HG02938 (cell line): ENCODE measurements at regions not wholly inside any gene's neighbourhood (a gene's known extent, or its start where the extent isn't known, plus 50 kb on each side); places are given as distances from the start of the nearest gene placed in this dataset.
"Not testable (repeated sequence)": the region's sequence is repeated elsewhere in the genome, so short reads cannot be mapped to it uniquely, and the experiment has no call there.

Experiments
- ATAC-seq: cut with Tn5 transposase; IDR thresholded peaks from one replicate; pipeline ENCODE4 v1.9.1; 2021; ENCODE audit warnings: mild to moderate bottlenecking, moderate library complexity; ENCODE audit not compliant: unreplicated experiment

- no peak for ATAC-seq
Measured at GRCh38 chr7:8809320-8809719, 375.9 kb downstream of the NXPH1 start.

GRCh38 chr7:8817448-8818036 is 384.1 kb downstream of the NXPH1 start:
- ATAC-seq = no peak

- ATAC-seq = no peak
Measured at GRCh38 chr7:8818406-8818805, 385.0 kb downstream of the NXPH1 start.

GRCh38 chr7:8822595-8822994 is 389.2 kb downstream of the NXPH1 start:
- no peak for ATAC-seq

GRCh38 chr7:8823486-8823885 is 390.1 kb downstream of the NXPH1 start:
- no peak for ATAC-seq

GRCh38 chr7:8827329-8827728 is 393.9 kb downstream of the NXPH1 start:
- ATAC-seq = no peak

- ATAC-seq = no peak
Measured at GRCh38 chr7:8829100-8829499, 395.7 kb downstream of the NXPH1 start.

- ATAC-seq = no peak
Measured at GRCh38 chr7:8831376-8831775, 398.0 kb downstream of the NXPH1 start.

GRCh38 chr7:8833355-8833754 is 399.9 kb downstream of the NXPH1 start:
- no peak for ATAC-seq

GRCh38 chr7:8841171-8841570 is 407.8 kb downstream of the NXPH1 start:
- no peak for ATAC-seq

GRCh38 chr7:8871716-8872115 is 438.3 kb downstream of the NXPH1 start:
- ATAC-seq = no peak

GRCh38 chr7:8881916-8882315 is 448.5 kb downstream of the NXPH1 start:
- no peak for ATAC-seq

GRCh38 chr7:8885480-8886000 is 452.1 kb downstream of the NXPH1 start:
- no peak for ATAC-seq

- ATAC-seq = not testable (repeated sequence)
Measured at GRCh38 chr7:8890346-8890745, 456.9 kb downstream of the NXPH1 start.

GRCh38 chr7:8893775-8894174 is 460.4 kb downstream of the NXPH1 start:
- no peak for ATAC-seq

GRCh38 chr7:8906396-8907075 is 473.1 kb downstream of the NXPH1 start:
- ATAC-seq = no peak

- ATAC-seq = no peak
Measured at GRCh38 chr7:8908889-8909288, 475.5 kb downstream of the NXPH1 start.

- ATAC-seq = no peak
Measured at GRCh38 chr7:8913682-8914081, 480.3 kb downstream of the NXPH1 start.

GRCh38 chr7:8921807-8922206 is 488.4 kb downstream of the NXPH1 start:
- ATAC-seq = no peak

- ATAC-seq = no peak
Measured at GRCh38 chr7:8922726-8923125, 489.3 kb downstream of the NXPH1 start.

GRCh38 chr7:8923164-8923806 is 489.9 kb downstream of the NXPH1 start:
- no peak for ATAC-seq
